ENCODE measurements at regions not wholly inside any gene's neighbourhood (a gene's known extent, or its start where the extent isn't known, plus 50 kb on each side); places are given as distances from the start of the nearest gene placed in this dataset.

GRCh38 chr13:44255771-44256364 is 117.8 kb upstream of the SERP2 start:
- no peak for TF ChIP-seq CTCF (IDR thresholded peaks at IDR 0.05)
- Mint-ChIP-seq H3K27me3 (ENCODE audit: low read depth, poor library complexity) (peaks cover 5% of the 10 kb centered on the region), H3K36me3 (ENCODE audit: low read depth) (no peaks in the 10 kb centered on the region), H3K4me3 (no peak overlapping the region), H3K4me1 (peaks cover 29% of the 10 kb centered on the region), H3K27ac (no peak overlapping the region), H3K9me3 (peaks cover 4% of the 10 kb centered on the region)
- no peak for DNase-seq

- Mint-ChIP-seq H3K27me3 (ENCODE audit: low read depth, poor library complexity) (peaks cover 5% of the 10 kb centered on the region), H3K9me3 (peaks cover 4% of the 10 kb centered on the region), H3K36me3 (ENCODE audit: low read depth) (no peaks in the 10 kb centered on the region), H3K4me1 (peaks cover 36% of the 10 kb centered on the region), H3K27ac (no peak overlapping the region), H3K4me3 (no peak overlapping the region)
- no peak for DNase-seq
- TF ChIP-seq CTCF (IDR thresholded peaks at IDR 0.05): no peak
Measured at GRCh38 chr13:44257796-44258195, 115.8 kb upstream of the SERP2 start.

- H3K4me3 Mint-ChIP-seq: no peak overlapping the region
- no peak overlapping the region for H3K27ac Mint-ChIP-seq
- H3K27me3 Mint-ChIP-seq (ENCODE audit: low read depth, poor library complexity): peaks cover under 1% of the 10 kb centered on the region
- TF ChIP-seq CTCF (IDR thresholded peaks at IDR 0.05): no peak
- peaks cover 44% of the 10 kb centered on the region for H3K4me1 Mint-ChIP-seq
- no peak for DNase-seq
- peaks cover 3% of the 10 kb centered on the region for H3K9me3 Mint-ChIP-seq
- H3K36me3 Mint-ChIP-seq (ENCODE audit: low read depth): no peaks in the 10 kb centered on the region
Measured at GRCh38 chr13:44259045-44260027, 114.3 kb upstream of the SERP2 start.

GRCh38 chr13:44260336-44260735 is 113.3 kb upstream of the SERP2 start:
- H3K4me3 Mint-ChIP-seq: no peak overlapping the region
- no peaks in the 10 kb centered on the region for H3K9me3 Mint-ChIP-seq
- H3K27ac Mint-ChIP-seq: no peak overlapping the region
- no peaks in the 10 kb centered on the region for H3K36me3 Mint-ChIP-seq (ENCODE audit: low read depth)
- no peaks in the 10 kb centered on the region for H3K27me3 Mint-ChIP-seq (ENCODE audit: low read depth, poor library complexity)
- peaks cover 48% of the 10 kb centered on the region for H3K4me1 Mint-ChIP-seq
- no peak for TF ChIP-seq CTCF (IDR thresholded peaks at IDR 0.05)
- DNase-seq: no peak

GRCh38 chr13:44263751-44264620 is 109.6 kb upstream of the SERP2 start:
- Mint-ChIP-seq H3K36me3 (ENCODE audit: low read depth) (no peaks in the 10 kb centered on the region), H3K4me3 (no peak overlapping the region), H3K9me3 (peaks cover 6% of the 10 kb centered on the region), H3K27ac (no peak overlapping the region), H3K4me1 (peaks cover 41% of the 10 kb centered on the region), H3K27me3 (ENCODE audit: low read depth, poor library complexity) (peaks cover 6% of the 10 kb centered on the region)
- no peak for DNase-seq
- TF ChIP-seq CTCF (IDR thresholded peaks at IDR 0.05): no peak
